HG03039 (cell line): ENCODE measurements at regions not wholly inside any gene's neighbourhood (a gene's known extent, or its start where the extent isn't known, plus 50 kb on each side); places are given as distances from the start of the nearest gene placed in this dataset.
"Not testable (repeated sequence)": the region's sequence is repeated elsewhere in the genome, so short reads cannot be mapped to it uniquely, and the experiment has no call there.

Experiments
- ATAC-seq: cut with Tn5 transposase; IDR thresholded peaks from one replicate; pipeline ENCODE4 v1.9.1; 2021; ENCODE audit warnings: mild to moderate bottlenecking, moderate library complexity; ENCODE audit not compliant: unreplicated experiment

DNA sequence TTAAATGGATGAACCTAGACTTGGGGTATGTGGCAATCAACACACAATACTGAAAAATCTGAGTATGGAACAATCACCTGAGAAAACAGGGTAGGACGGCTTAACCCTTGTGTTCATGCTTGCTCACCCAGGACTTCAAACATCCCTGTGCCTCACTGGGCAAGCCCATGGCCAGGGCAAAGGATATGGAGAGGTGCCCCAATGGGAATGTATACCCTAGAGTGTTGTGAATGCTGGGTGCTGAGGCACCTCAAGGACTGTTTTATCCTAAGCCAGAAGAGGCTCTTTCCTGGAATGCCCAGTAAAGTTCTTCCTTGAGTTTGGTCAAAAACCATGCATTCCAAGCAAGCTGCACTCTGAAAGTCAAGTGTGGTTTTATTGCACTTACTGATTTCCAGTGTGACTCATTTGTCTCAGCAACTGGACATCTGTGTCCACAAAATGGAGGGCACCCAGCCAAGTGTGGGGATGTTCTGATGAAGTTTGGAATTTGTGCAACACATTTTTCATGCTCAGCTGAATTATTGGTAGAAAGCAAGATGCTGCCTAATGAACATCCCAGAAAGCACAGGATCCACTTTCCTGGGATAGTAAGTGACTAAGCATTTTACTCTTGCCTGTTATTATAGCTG is 531.3 kb downstream of the RFC3 start:
- ATAC-seq, result no peak

DNA sequence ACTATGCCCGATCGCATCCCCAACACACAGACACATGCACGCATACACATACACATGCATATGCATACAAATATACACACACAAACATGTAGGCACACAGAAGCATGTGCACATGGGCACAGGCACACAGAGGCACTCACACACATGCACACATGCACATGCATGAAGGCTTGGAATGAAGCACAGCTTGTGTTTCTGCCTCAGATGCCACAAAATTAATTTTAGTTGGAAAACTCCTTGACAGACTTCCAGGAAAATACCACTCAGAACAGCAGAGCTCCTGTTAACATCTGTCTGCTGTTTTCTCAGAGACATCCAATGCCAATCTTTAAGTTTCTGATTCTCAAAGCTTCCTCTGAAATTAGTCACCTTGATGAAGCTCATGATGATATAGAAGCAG is 532.7 kb downstream of the RFC3 start:
- no peak for ATAC-seq

DNA sequence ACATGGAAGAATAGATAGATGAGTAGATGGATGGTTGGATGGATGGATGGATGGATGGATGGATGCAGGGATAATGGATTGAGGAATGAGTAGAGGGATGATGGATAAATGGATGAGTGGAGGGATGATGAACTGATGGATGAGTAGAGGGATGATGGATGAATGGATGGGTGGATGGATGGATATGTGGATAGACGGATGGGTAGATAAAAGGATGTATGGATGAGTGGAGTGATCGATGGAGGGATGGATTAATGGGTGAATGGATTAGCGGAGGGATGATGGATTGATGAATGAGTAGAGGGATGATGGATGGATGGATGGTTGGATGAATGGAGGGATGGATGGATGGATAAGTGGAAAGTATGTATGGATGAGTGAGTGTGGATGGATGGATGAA is 533.2 kb downstream of the RFC3 start:
- ATAC-seq, result no peak

DNA sequence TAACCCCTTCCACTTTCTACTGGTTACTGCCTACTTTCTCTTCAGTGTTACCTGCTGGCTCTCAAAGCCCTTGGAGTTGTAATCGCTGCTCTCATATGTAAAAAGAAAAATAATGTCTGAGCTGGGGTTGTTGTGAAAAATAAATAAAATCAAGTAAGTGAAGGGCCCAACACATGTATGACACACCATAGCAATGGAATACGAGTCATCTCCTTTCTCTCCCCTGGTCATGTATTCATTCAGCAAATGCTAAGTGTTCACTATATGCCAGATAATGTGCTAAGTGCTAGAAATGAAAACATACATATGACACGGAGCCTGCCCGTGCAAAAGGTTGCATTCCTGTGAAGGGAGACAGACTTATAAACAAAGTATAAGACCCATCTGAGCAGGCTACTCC is 535.0 kb downstream of the RFC3 start:
- ATAC-seq, result no peak

DNA sequence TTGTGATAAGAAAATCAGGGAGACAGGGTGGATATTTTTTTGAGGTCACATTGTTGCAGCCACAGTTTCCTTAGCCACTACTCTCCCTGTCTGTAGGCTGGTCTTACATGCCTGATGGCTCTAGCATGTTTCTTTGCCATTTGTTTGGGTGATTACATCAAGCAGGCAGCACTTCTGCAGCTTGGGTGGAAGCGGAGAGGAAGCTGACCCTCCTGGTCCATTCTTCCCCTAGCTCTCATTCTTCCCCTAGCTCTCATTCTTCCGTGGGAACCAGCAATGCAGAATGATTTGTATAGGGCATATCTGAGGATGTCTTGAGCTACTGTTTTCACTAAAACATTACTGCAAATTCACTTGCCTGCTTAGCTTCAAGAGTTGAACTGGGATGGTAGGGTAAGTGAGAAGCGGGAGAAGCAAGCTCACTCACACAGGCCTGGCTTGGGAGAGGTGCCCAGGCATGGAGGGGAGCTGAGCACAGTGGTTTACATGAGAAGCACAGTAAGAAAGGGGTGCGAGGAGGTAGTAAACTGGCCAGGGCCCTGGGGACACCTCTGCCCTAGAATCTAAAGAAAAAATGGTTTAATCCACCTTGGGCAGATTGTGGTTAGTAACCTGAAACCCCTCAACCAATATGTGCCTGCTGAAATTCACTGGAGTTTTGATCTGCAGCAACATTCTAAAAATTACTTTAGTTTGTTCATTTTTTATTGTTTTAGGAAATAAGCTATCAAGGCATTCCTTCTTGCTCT is 538.9 kb downstream of the RFC3 start:
- no peak for ATAC-seq

DNA sequence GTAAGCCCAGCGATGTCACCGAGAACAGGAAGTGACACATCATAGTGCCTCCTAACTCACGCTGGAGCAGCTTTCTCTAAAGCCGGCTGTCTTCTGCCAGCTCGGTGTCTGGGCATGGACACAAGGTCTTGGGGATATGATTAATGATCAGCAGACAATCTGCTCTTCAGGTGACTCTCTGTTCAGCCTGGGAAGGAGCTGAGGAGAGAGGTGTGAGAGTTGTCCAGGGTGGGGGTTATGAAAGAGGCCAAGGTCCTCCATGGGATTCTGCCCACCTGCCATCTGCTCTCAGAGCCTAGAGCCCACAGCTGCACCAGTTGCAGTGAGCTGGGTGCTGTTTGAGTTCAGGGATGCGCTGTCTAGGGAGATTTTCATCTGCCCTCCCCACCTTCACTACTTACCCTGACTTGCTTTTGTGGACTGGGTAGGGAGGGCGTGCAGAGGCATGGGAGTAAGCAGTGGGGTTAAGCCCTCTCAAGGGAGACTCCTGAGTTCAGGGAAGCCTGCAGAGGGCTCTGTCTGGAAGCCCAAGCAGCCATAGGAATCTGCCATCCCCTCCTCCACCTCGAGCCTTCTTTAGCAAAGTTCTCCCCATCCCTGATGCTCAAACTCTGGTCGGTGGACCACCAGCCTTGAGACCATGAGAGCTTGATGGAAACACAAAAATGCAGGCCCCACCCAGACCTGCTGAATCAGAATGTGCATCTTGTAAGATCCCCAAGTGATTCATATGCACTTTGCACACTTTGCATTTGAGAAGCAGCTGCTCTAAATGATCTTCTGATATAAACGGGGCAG is 539.7 kb downstream of the RFC3 start:
- ATAC-seq, result no peak

DNA sequence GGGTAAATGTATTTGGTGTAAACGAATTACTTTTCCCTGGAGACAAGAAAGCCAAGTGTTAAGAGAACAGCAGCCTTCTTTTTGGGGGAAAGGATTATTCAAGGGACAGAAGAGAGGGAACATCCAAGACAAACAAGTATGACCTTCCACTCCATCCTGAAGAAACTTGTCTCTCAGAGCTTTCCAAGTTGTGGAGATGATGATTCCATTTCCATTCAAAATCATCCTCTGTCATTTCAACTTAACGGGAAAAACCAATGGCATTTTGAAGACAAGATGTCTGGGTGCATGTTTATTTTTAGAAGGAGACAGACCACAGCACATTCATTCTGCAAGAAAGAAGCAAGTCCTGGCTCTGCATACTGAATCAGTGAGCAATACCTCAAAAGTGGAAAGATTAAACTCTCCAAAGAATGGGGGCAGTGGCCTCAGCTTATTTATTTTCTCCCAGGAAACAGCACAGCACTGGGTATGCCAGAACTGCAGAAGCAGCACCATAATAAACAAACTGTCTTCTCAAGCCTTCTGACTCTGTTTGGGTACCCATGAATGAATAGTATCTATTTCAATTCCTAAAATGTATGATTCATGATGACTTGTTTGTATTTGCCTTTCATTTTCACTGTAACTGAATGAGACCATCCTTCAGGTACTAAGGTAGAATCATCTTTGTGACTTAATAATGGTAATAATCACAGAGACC is 541.0 kb downstream of the RFC3 start:
- no peak for ATAC-seq

DNA sequence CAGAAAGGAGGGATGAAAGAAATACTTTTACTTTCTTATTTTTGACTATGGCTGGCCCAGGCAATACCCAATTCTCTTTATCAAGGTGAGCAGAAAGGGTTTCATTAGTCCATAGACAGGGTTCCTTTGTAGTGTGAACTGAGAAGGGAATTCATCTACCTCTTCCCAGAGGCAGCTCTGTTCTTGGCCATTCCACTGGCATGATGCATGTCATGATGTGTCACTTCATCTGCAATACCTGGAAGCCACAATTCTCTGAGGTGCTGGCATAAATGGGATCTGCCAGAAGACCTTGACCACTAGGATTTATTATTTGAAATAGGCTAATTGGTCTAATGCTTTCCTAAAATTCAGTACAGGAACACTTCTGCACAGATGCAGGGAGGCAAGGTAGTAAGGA is 542.8 kb downstream of the RFC3 start:
- no peak for ATAC-seq

DNA sequence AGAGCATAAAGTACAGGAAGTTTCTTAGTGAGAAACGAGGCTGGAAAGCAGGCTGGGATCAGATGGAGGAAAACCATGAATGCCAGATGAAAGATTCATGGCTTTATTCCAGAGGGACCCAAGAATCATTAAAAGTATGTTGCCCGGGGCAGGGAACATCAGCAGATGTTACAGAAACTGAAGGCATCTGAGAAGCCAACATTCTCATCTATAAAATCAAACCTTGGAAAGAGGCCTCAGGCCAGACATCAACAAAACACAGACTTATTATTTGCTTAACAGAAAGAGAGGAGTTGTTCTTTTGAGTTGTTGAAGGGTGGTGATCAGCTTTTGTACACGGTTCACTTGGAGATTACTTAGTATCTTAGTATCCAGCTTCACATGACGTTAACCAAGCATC is 543.6 kb downstream of the RFC3 start:
- ATAC-seq, result no peak

DNA sequence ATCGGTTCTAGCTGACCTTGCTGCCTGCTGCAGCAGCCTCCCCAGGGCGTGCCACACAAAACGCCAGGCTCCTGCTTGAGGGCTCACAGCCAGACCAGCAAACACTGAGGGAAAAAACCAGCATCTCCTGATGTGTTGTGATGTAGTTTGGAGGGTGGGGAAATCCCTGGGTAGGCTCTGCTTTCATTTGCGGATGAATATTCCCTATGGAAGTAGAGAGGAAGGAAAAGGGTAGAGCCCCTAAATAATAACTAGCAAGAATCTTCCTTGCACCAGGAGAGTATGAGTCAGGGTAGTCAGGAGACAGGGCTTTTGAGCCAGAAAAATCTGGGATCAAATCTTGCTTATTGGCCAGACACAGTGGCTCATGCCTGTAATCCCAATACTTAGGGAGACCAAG is 545.3 kb downstream of the RFC3 start:
- no peak for ATAC-seq

DNA sequence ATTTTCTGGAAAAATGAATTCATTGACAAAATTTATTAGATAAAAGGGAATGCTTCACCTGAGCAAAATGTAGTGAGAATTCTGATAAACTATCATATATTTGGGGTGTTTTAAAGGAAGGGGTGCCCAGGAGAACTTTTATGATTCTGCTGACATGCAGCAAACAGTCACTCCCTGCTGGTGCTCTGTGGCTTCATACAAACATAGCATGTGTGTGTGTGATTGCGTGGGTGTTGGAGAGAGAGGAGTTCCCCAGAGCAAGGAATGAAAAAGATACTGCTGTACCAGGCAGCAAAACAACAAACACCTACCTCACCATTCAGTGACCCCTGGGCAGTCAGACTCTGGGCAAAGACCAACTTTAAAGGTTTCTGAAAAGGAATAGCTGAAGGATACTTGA is 546.7 kb downstream of the RFC3 start:
- ATAC-seq, result no peak

DNA sequence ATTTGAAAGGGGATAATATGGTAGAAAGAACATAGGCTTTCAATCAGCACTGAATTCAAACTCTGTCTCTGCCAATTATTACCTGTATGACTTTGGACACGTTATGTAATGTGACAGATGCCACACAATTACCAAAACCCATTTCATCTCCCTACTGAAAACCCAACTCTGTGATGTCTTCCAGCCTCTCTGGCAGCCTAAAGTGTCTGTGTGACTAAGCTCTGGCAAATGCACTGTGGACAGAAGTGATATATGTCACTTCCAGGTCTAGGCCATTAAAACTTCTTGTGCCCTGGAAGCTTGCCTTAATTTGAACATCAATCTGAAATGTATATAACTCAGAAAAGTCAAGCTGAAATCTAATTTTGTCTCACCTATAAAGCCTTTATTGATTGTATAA is 552.0 kb downstream of the RFC3 start:
- no peak for ATAC-seq

DNA sequence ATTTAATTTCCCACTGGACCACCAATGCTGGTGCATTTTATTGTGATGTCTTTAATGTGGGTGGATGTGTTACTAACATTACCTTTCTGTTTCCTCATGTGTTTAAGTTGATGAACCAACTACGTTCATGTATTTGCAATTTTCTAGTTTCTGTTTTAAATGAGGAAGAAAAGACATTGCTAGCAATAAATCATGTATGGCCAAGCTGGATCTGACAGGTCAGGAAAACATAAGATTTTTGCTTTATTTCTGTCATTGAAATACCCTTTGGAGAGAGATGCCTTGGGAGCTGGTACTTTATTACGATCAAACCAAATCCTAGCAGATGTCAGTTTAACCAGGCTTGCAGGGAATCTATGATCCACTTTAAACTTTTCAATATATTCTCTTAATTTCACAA is 553.2 kb downstream of the RFC3 start:
- ATAC-seq, result no peak

DNA sequence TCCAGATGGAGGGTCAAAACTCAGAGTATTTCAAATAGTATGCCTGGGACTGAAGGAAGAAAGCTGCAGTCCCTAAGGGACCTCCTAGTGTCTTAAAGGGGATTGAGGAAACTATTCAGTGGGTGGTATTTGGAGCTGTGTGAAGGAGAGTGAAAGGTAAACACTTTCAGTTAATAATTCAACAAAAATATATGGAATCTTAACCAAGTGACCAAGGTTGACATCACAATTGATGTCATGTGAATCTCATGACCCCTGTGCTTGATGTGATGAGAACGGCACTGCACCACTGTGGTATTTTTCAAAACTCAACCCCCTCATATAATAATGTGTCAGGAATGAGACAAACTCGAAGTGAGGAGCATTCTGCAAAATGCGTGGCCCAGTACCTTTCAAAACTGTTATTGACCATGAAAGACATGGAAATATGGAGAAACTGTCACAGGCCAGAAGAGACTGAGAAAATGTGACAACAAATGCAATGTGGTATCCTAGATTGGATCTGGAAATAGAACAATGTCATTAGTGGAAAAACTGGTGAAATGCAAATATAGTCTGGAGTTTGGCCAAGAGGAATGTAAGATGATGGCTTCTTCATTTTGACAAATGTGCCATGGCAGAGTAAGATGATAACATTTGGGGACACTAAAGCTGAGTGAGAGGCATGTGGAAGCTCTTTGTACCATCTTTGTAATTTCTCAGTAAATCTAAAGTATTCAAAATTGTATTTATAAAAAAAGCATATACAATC is 553.9 kb downstream of the RFC3 start:
- no peak for ATAC-seq

DNA sequence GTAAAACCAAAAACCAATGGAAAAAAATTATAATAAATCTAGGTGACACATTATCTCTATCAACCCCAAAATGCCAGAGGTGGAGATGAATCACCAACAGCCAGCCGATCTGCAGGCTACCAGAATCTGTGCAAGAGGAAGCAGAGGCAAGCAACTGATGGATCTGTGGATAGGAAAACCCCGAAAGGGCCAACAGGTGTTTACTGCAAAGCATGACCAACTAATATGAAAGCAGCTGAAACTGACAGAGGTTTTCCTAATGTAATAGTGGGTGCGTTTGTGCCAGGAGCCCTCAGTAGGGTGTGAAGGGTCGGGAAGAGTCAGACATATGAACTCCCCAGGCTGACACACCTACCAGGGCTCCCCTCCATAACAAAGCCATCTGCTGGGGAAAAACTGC is 554.6 kb downstream of the RFC3 start:
- no peak for ATAC-seq

DNA sequence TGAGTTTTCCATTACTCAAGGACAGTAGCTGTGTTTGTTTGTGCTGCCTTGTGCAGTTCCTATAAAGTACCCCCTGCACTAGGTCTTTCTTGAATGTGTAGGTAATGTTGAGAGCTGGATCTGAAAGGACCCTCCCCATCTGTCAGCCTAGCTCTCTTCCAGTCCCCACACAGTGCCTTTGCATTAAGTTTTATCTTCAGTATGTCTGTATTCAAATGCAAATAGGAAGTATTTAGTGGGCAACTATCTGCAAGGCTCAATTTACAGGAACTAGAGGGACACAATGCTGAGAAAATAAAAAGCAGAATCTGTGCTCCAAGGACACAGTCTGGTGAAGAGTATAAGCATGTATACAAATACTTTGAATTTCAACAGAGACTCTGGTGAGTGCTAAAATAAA is 558.5 kb downstream of the RFC3 start:
- ATAC-seq, result no peak

DNA sequence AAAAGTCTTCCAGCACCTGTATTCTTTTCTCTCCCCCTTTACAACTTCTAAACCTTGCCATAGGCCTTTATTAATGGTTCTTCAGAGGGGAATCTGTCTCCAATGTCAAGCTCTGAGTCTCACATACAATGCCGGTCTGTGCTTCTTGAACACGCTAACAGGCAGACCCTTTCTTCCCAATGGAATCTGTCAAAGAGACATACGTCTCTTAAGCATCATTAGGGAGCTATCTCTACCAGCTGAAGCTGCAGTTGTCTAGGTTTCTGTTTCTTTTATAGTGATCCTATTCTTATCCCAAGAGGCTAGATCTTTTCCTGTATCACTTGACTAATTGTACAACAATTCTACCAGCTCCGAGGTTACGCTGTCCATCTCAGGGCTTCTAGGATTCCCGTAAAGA is 560.8 kb upstream of the NBEA start:
- ATAC-seq, result no peak

DNA sequence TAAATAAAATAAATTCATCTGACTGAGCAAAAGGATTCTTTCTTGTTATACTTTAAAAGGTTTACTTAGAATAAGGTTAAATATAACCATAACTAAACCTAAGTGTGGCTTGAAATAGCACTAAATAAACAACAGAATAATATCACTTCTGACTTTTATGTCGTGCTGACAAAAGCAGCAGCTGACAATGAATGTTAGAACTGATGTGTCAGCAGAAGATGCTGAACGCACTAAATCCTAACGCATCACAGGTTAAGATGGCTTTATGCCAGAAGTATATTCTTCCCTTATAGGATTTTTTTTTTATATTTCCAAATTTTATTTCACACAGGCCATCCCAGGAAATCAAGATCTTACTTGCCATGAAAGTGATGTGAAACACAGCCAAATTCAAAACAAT is 558.3 kb upstream of the NBEA start:
- no peak for ATAC-seq

DNA sequence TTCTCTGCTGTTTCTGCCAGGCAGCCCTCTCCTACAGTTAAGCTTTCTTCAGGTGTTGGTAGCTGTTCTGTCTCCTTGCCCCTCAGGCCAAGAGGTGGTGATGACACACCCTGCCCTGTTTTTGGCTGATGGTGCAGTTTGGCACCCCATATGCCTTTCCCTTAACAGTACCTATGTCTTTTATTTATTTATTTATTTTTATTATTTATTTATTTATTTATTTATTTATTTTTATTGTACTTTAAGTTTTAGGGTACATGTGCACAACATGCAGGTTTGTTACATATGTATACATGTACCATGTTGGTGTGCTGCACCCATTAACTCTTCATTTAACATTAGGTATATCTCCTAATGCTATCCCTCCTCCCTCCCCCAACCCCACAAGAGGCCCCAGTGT is 555.8 kb upstream of the NBEA start:
- not testable (repeated sequence) for ATAC-seq

DNA sequence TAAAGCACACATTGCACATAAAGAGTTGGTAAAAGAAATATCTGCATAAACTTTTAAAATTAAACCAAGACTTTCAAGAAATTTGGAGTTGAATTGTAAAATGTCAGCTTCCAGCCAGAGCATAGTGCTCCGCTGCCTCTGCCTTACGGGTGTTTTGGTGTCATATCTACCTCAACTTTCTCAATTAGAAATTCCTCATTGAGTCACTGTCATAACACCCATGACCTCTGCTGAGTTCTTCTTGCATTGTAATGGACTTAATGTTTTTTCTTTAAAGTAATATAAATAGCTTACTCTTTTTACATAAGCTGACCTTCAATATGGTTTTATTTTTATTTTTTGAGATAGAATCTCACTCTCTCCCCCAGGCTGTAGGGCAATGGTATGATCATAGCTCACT is 551.0 kb upstream of the NBEA start:
- no peak for ATAC-seq

DNA sequence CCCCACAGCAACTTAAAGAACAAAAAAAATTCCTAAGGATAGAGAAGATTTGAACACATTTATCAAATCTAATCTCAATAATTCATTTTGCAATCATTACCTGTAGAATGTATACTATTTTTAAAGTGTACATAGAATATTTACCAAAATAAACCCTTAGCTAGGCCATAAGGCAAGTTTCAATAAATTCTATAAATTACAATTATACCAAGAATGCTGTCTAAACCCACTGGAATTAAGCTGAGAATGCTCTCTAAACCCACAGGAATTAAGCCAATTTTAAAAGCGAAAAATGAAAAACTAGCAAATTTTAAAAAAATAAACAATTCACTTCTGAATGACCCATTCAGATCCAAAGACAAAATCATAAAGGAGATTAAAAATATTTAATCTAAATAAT is 540.4 kb upstream of the NBEA start:
- ATAC-seq, result no peak
